ENCODE measurements at regions not wholly inside any gene's neighbourhood (a gene's known extent, or its start where the extent isn't known, plus 50 kb on each side); places are given as distances from the start of the nearest gene placed in this dataset.

- Histone ChIP-seq H3K4me1 (ENCODE audit: control insufficient read depth, insufficient read depth, low read length) (no peaks in the 10 kb centered on the region), H3K36me3 (ENCODE audit: control insufficient read depth, insufficient read depth, low read length) (no peaks in the 10 kb centered on the region), H3K4ac (ENCODE audit: low read depth, low read length) (no peak overlapping the region), H2AK9ac (replicated peaks; ENCODE audit: low read depth, low read length, poor library complexity) (no peak overlapping the region), H2BK20ac (ENCODE audit: low read depth, low read length) (no peak overlapping the region), H4K91ac (ENCODE audit: insufficient read depth, low read depth, low read length) (no peak overlapping the region), H2AK5ac (ENCODE audit: low read depth, low read length) (no peak overlapping the region), H3K27ac (ENCODE audit: insufficient read depth, low read length) (no peak overlapping the region), H3K9me1 (ENCODE audit: insufficient read depth, low read length) (no peaks in the 10 kb centered on the region), H3K9ac (ENCODE audit: low read depth, low read length) (no peak overlapping the region), H3K4me2 (ENCODE audit: low read depth, low read length) (no peak overlapping the region), H3K79me1 (ENCODE audit: low read depth in 1 of 2, low read length in 2 of 2) (no peaks in the 10 kb centered on the region), H3K27me3 (ENCODE audit: control insufficient read depth, insufficient read depth, low read length) (no peaks in the 10 kb centered on the region), H2BK15ac (ENCODE audit: low read depth, low read length) (no peak overlapping the region), H3K56ac (ENCODE audit: extremely low read depth, insufficient read depth, low read length) (no peak overlapping the region), H4K20me1 (ENCODE audit: insufficient read depth, low read length) (no peaks in the 10 kb centered on the region), H2BK120ac (ENCODE audit: low read depth, low read length) (no peak overlapping the region), H4K5ac (ENCODE audit: low read depth, low read length) (no peak overlapping the region), H3K4me3 (ENCODE audit: insufficient read depth, low read depth, low read length) (no peak overlapping the region), H3K9me3 (ENCODE audit: control insufficient read depth, insufficient read depth, low read length) (no peaks in the 10 kb centered on the region), H4K8ac (ENCODE audit: low read depth in 2 of 2, low read length in 2 of 2) (no peak overlapping the region), H3K23ac (ENCODE audit: low read depth, low read length) (no peak overlapping the region), H3K14ac (replicated peaks; ENCODE audit: low read depth, low read length) (no peak overlapping the region), H3K18ac (ENCODE audit: low read depth, low read length) (no peak overlapping the region), H2AFZ (replicated peaks; ENCODE audit: low read length, poor library complexity) (no peak overlapping the region), H2BK5ac (ENCODE audit: low read depth, low read length, poor library complexity, severe bottlenecking) (no peak overlapping the region)
- no peak for TF ChIP-seq RAD21 (IDR thresholded peaks at IDR 0.05; ENCODE audit: low read length)
- TF ChIP-seq, protein P1, sequence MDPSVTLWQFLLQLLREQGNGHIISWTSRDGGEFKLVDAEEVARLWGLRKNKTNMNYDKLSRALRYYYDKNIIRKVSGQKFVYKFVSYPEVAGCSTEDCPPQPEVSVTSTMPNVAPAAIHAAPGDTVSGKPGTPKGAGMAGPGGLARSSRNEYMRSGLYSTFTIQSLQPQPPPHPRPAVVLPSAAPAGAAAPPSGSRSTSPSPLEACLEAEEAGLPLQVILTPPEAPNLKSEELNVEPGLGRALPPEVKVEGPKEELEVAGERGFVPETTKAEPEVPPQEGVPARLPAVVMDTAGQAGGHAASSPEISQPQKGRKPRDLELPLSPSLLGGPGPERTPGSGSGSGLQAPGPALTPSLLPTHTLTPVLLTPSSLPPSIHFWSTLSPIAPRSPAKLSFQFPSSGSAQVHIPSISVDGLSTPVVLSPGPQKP (IDR thresholded peaks at IDR 0.05; ENCODE audit: borderline replicate concordance, low read depth, low read length): no peak
- no peak for TF ChIP-seq MXI1 (IDR thresholded peaks at IDR 0.05; ENCODE audit: borderline replicate concordance, low read depth, low read length)
- no peak for TF ChIP-seq CHD1 (IDR thresholded peaks at IDR 0.05; ENCODE audit: low read depth, low read length)
- TF ChIP-seq CEBPB (IDR thresholded peaks at IDR 0.05; ENCODE audit: low read depth, low read length): no peak
- no peak for TF ChIP-seq FOS (IDR thresholded peaks at IDR 0.05; ENCODE audit: low read depth, low read length)
- TF ChIP-seq POLR2A (IDR thresholded peaks at IDR 0.05; ENCODE audit: low read depth, low read length): no peak
- TF ChIP-seq SMC3 (IDR thresholded peaks at IDR 0.05; ENCODE audit: low read depth, low read length): no peak
- no peak for TF ChIP-seq RCOR1 (IDR thresholded peaks at IDR 0.05; ENCODE audit: insufficient replicate concordance, low read length)
- TF ChIP-seq CTCF (conservative IDR thresholded peaks at IDR 0.05; ENCODE audit: low read depth, low read length): no peak
- TF ChIP-seq MAZ (IDR thresholded peaks at IDR 0.05; ENCODE audit: borderline replicate concordance, low read depth, low read length): no peak
- TF ChIP-seq MAFK (IDR thresholded peaks at IDR 0.05; ENCODE audit: low read depth, low read length): no peak
- no peak for TF ChIP-seq RFX5 (IDR thresholded peaks at IDR 0.05; ENCODE audit: low read depth, low read length)
- no peak for TF ChIP-seq BHLHE40 (IDR thresholded peaks at IDR 0.05; ENCODE audit: low read depth, low read length)
- TF ChIP-seq USF2 (IDR thresholded peaks at IDR 0.05; ENCODE audit: low read depth, low read length): no peak
- no peak for TF ChIP-seq NFE2L2 (IDR thresholded peaks at IDR 0.05; ENCODE audit: low read depth, low read length)
- dilution Hi-C loops (cut with HindIII; ENCODE audit: low sequenced_read_pairs, unreplicated experiment): no loop called here
- intact Hi-C loops (cut with micrococcal nuclease): no loop called here
- ATAC-seq (ENCODE audit: low read depth) (no peak), DNase-seq (no peak)
- in situ Hi-C loops (cut with MboI; ENCODE audit: low sequenced_read_pairs): no loop called here
- ChIA-PET CTCF (no interaction called here), POLR2A (ENCODE audit: unreplicated experiment) (no interaction called here)
- WGBS, 2 experiments (ENCODE audit: extremely low coverage in 2 of 2, insufficient read length in 1 of 2): 33% methylated on average over 1 of the region's 1 CpG; no CpG with 5 or more reads in 1 of the 2 experiments
- no TSS peak for BruUV-seq (replicated peaks)
Observed at GRCh38 chr12:13652105-13652504, 329.3 kb downstream of the GRIN2B start.

All from IMR-90 (cell line).